GM12872 (cell line): ENCODE measurements at regions not wholly inside any gene's neighbourhood (a gene's known extent, or its start where the extent isn't known, plus 50 kb on each side); places are given as distances from the start of the nearest gene placed in this dataset.

Experiments
- TF ChIP-seq, protein P1 (sequence below): IDR thresholded peaks from 3 replicates; pipeline ENCODE4 v1.5.1; 2011; ENCODE audit warnings: low read depth, mild to moderate bottlenecking, low read length, moderate library complexity; ENCODE audit not compliant: insufficient read depth

DNA sequence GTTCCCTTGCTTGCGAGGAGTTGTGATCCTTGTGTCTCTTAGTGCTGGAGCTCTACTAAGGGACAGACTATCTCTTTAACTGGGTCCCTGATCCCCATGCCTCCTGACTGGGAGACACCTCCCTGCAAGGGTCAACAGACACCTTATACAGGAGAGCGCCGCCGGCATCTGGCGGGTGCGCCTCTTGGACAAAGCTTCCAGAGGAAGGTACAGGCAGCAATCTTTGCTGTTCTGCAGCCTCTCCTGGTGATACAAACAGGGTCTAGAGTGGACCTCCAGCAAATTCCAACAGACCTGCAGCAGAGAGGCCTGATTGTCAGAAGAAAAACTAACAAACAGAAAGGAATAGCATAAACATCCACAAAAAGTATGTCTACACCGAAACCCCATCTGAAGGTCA, 115.6 kb upstream of the ITM2A start:
- TF ChIP-seq, protein P1, sequence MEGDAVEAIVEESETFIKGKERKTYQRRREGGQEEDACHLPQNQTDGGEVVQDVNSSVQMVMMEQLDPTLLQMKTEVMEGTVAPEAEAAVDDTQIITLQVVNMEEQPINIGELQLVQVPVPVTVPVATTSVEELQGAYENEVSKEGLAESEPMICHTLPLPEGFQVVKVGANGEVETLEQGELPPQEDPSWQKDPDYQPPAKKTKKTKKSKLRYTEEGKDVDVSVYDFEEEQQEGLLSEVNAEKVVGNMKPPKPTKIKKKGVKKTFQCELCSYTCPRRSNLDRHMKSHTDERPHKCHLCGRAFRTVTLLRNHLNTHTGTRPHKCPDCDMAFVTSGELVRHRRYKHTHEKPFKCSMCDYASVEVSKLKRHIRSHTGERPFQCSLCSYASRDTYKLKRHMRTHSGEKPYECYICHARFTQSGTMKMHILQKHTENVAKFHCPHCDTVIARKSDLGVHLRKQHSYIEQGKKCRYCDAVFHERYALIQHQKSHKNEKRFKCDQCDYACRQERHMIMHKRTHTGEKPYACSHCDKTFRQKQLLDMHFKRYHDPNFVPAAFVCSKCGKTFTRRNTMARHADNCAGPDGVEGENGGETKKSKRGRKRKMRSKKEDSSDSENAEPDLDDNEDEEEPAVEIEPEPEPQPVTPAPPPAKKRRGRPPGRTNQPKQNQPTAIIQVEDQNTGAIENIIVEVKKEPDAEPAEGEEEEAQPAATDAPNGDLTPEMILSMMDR: no peak

DNA sequence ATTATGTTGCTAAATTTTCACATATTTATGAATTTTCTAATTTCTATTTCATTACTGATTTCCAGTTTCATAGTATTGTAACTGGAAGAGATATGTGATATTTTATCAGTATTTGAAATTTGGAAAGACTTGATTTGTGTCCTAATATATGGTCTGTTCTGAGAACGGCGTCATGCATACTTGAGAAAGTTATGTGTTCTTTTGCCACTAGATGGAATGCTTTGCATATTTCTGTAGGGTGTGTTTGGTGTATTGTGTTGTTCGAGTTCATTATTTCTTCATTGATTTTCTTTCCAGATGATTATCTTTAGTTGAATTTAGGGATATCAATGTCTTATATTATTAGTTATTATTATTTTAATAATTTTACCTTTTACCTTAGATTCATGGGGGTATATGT, 110.6 kb upstream of the ITM2A start:
- TF ChIP-seq, protein P1: no peak

DNA sequence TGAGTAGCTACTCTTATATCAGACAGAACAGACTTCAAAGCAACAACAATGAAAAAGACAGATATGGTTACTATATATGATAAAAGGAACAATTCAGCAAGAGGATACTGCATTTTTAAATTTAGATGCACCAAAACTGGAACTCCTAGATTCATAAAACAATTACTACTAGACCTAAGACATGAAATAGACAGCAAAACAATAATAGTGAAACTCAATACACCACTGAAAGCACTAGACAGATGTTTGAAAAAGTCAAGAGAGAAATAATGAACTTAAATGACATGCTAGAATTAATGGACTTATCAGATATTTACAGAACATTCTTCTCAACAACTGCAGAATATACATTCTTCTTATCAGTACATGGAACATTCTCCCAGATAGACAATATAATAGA, 99.5 kb upstream of the ITM2A start:
- TF ChIP-seq, protein P1: no peak

DNA sequence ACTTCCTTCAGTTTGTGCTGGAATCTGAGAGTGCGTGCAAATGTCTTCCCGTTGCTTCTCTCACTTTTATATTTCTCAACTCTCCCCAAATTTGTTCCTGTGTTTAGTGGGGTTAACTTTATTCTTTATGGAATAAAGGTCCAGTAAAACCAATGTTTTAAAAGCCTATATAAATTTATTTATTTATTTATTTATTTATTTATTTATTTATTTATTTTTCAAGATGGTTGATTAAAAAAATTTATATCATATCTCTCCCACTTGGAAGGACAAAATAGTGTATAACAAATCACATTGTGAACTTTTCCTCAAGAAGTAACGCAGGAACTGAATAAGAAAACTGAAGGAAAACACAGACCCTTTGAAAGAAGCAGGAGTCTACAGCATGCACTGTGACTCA, 95.3 kb upstream of the ITM2A start:
- TF ChIP-seq, protein P1: no peak

DNA sequence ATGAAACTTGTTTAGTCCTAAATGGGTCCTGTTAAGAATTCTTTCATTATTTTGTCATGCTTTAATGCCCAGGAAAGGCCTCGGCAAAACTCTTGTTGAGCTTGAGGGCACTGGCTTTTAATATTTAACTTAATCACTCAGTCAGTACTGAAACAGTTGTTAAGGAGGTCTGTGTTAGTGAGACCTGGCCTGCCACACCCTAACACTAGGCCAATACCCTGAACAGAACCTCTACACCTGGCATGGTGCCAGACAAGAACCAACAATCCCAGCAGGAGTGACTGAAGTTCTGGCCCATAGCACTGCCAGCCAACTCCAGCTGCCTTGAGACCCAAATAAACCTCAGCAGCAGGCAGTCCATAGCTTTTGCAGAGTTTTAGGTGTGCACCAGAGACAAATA, 85.7 kb upstream of the ITM2A start:
- TF ChIP-seq, protein P1: no peak

DNA sequence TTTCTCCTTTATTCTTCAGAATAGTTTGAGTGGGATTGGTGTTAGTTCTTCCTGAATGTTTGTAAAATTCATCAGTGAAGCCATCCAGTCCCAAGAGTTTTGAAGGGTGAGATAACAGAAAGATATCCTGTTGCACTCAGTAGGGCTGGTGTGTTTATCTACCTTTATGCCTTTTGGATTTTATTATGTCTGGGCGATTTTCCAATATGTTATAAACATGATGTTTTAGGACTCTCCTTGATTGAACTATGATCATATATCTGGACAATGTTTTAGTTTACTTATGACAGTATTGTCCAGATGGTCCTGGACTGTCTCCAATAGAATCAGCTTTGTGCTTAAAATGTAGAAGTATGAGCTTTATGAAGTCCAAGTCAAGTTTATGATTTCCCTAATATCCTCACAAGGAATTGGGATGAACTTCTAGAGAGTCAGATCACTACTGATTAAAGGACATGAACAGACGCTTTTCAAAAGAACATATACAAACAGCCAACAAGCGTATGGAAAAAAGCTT, 77.6 kb upstream of the ITM2A start:
- TF ChIP-seq, protein P1: no peak

DNA sequence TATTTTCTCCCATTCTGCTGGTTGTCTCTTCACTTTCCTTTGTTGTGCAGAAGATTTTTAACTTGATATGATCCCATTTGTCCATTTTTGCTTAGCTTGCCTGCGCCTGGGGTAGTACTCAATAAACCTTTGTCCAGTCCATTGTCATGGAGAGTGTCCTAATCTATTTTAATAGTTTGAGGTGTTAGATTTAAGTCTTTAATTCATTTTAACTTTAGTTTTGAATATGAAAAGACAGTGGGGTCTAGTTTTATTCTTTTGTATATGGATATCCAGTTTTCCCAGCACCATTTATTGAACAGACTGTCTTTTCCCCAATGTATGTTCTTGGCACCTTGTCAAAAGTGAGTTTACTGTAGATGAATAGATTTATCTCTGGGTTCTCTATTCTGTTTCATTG, 76.0 kb upstream of the ITM2A start:
- TF ChIP-seq, protein P1: no peak

DNA sequence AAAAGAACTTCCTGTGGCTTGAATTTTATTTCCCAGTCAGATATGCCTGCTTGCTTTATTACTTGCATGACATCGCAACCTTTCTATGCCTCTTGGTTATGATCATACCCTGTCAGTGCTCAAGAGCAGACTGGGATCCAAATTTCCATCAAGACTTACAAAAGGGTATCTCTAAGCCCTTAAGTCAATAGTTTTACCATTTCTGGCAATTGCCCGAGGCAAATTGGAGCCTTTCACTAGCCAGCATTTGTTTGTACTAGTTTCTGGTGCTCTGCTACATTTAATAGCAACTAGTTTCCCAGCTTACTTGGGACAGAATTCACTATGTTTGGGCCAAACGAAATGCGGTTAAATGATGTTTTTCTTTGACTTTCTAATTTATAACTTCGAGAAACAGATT, 73.2 kb upstream of the ITM2A start:
- TF ChIP-seq, protein P1: no peak
